ENCODE measurements at regions not wholly inside any gene's neighbourhood (a gene's known extent, or its start where the extent isn't known, plus 50 kb on each side); places are given as distances from the start of the nearest gene placed in this dataset.

GRCh38 chr10:121282797-121283515 is 315.3 kb downstream of the FGFR2 start:
- TF ChIP-seq POLR2AphosphoS2 (IDR thresholded peaks at IDR 0.05; ENCODE audit: low read depth, low read length) (no peak), NR2C1 (IDR thresholded peaks at IDR 0.05) (no peak), PKNOX1 (IDR thresholded peaks at IDR 0.05) (no peak), POLR2AphosphoS5 (IDR thresholded peaks at IDR 0.05; ENCODE audit: low read length) (no peak), ZNF24 (IDR thresholded peaks at IDR 0.05) (no peak), ETV6 (conservative IDR thresholded peaks at IDR 0.05 in 1 of 2, IDR thresholded peaks at IDR 0.05 in 1 of 2; ENCODE audit: borderline replicate concordance in 1 of 2, low read depth in 1 of 2) (no peak), CTCF (IDR thresholded peaks at IDR 0.05 in 2 of 3, conservative IDR thresholded peaks at IDR 0.05 in 1 of 3; ENCODE audit: control insufficient read depth in 2 of 3, extremely low read depth in 1 of 3, insufficient read depth in 1 of 3, low read depth in 3 of 3, low read length in 3 of 3) (no peak), YY1 (IDR thresholded peaks at IDR 0.05; ENCODE audit: low read depth, low read length) (no peak), JUNB (IDR thresholded peaks at IDR 0.05) (no peak)

Data from GM12878 (cell line).